HG03432 (cell line): ENCODE measurements at regions not wholly inside any gene's neighbourhood (a gene's known extent, or its start where the extent isn't known, plus 50 kb on each side); places are given as distances from the start of the nearest gene placed in this dataset.
"Not testable (repeated sequence)": the region's sequence is repeated elsewhere in the genome, so short reads cannot be mapped to it uniquely, and the experiment has no call there.

Experiments used
- ATAC-seq: cut with Tn5 transposase; IDR thresholded peaks from one replicate; pipeline ENCODE4 v1.9.1; 2021; ENCODE audit warnings: mild to moderate bottlenecking, moderate library complexity; ENCODE audit not compliant: unreplicated experiment

DNA sequence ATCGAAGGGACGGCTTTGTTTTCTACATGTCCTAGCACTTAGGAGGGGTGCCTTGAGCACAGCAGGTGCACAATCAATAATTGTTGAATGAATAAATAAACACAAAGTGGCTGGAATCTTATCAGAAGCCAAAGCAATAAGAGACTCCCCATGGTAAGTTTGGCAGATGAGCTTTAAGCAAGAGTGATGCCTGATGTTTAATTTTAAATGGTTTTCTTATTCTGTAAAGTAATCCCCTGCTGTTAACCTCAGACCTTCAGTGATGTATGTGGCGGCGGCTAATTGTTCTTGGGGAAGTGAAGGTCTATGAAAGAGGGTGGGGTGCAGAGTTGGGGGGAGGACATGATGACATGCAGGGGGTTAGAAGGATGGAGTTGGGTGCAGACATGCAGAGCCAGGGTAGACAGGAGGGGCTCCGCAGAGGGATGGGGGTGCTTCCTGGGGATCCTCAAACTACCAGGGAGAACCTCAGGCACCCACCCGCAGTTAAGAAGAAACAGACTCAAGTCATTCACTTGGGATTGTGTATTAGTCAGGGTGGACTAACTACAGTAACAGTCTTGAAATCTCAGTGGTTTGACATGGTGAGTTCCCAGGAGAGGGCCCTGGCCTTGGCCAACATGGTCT lies 65.7 kb upstream of the SHB start:
- ATAC-seq, result no peak

DNA sequence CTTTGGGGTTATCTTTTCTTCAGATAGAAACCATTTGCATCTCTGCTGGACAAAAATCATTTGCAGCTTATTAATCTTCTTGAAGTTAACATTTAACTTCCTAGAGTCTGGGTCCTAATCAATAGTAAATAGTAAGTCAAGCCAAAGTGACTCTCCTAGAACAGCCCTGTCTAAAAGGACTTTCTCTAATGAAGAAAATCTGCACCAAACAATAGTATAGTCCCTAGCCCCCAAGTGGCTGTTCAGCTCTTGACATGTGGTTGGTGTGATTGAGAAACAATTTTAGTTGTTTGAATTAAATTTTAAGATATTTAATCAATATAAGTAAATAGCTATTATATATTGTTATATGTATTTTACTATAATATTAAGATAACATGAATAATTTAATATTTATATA lies 64.6 kb upstream of the SHB start:
- ATAC-seq, result no peak

DNA sequence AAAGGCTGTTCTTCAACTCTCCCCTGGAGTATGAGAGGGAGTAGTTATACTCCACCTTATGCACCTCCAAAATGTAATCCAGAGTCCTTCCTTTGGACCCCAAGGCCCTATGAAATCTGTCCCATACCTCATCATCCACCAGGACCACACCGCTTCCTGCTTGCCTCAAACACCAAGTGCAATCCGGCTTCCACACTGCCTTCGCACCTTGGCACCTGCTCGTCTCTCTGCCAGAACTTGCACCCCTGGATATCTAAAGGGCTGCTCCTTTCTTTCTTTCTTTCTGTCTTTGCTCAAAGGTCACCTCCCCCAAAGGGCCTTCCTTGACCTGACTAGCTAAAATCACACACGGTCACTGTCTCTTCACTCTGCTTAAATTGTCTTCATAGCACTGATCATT lies 63.9 kb upstream of the SHB start:
- no peak for ATAC-seq

DNA sequence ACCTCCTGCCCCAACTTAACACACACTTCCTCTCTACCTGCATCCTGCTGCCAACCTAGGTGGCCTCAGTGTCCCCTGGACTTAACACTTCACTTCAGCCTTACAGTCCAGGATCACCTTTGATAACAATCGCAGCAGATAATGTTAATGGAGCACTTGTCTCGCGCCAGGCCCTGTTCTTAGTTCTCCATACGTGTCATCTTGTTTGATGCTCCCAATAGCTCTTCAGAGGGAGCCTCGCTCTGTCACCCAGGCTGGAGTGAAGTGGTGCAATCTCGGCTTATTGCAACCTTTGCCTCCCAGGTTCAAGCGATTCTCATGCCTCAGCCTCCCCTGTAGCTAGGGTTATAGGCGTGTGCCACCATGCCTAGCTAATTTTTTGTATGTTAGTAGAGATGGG lies 62.7 kb upstream of the SHB start:
- no peak for ATAC-seq

DNA sequence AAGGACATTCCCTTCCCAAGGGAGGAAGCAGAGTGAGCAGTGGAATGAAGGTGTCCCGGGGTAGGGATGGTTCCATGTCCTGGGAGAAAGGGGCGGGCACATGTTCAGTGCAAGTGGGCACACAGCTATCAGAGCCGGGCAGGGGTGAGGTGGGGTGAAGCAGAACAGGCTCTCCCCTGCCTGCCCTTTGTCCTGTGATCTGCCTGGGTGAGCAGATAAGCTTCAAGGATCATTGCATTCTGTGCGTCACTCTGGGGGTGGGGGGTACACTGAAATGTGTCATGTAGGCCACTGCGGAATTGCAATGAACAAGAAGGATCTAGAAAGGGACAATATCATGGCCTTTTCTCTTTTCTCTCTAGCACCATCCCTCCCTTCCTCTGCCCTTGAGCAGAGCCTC lies 61.7 kb upstream of the SHB start:
- ATAC-seq, result no peak

DNA sequence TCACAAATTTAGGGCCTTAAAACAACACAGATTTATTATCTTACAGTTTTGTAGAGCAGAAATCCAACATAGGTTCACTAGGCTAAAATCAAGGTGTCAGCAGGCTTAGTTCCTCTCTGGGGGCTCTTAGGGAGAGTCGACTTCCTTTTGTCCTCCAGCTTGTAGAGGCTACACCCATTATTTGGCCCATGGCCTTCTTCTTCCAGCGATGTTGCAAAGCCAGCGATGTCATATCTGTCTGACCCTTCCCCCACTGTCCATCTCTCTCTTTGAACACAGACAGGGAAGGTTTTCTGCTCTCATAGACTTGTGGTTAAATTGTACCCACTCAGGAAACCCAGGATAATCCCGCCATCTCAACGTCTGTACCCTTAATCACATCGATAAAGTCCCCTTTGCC lies 60.3 kb upstream of the SHB start:
- ATAC-seq, result no peak

DNA sequence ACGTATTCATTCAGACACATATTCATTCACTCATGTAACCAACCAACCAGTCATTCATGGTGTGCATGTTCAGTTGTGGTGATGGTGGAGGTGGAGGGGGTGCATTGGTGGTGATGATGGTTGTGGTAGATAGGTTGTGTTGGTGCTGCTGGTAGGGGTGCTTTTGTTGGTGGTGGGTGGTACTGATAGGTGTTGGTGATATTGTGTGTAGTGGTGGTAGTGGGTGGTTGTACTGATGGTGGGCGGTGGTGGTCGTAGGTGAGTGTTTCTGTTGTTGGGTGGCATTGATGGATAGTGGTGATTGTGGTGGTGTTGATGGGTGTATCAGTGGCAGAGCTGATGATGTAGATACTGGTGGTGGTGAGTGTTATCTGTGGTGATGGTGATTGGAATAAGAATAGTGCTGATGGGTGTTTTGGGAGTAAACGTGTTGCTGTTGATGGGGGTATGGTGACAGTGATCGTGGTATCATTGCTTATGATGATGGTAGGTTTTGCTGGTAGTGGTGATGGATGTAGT lies 59.8 kb upstream of the SHB start:
- no peak for ATAC-seq

DNA sequence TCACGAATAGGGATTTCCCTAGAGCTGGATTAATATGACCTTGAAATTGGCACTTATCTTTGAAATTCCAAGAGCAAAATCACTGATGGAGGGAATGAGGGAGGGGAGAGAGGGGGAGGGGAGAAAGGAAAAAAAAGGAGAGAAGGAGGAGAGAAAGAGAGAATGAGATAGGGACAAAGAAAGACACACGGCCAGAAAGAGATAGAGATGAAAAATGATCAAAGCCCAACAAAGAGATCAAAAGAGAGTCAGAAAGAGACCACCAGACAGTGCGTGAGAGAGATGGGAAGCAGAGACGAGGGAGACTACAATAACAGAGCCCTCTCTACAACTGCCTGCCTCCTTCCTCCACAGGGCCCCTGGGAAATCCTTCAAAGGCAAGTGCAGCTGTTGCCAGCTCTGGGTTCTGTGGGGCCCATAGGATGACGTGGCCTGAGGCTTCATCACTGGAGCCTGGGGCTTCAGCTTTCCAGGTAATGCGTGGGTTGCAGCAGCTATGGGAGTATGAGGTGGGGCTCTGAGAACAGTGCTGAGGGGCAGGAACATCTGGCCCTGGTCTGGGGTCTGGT lies 58.3 kb upstream of the SHB start:
- ATAC-seq, result no peak

DNA sequence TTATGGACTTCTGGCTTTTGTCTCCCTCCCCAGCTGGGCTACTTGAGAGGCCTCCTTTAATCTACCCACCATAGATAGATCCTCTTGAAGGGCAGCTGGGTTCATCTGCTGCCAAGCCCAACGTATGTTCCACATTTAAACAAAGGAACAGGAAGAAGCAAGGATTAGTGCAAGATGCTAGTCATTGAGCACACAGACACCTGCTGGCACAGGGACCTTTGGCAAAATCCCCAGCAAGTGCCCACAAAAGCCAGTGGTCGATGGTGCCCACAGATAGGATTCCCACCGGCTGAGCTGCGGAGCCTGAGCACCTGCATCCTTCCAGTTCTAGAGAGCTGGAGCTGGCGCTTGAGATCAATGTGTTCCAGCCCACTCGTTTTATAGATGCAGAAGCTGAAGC lies 57.7 kb upstream of the SHB start:
- no peak for ATAC-seq

DNA sequence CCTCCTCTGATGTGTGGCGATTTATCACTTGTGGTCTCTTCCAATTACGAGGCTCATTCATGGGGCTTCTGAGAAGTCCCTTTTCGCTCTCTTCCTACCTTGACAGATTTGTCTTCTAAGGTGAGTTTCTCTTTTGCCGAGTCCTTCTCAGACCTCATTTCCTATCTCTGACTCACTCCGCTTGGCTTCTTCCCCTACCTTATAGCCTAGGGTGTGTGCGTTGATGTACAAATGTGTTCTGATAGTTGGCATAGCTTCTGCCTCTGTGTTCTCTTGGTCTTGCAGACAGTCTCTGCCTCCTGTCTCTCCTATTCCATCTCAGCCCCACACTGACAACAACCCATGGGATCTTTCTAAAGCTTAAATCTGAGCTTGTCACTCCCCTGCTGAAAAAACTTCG lies 56.9 kb upstream of the SHB start:
- no peak for ATAC-seq

DNA sequence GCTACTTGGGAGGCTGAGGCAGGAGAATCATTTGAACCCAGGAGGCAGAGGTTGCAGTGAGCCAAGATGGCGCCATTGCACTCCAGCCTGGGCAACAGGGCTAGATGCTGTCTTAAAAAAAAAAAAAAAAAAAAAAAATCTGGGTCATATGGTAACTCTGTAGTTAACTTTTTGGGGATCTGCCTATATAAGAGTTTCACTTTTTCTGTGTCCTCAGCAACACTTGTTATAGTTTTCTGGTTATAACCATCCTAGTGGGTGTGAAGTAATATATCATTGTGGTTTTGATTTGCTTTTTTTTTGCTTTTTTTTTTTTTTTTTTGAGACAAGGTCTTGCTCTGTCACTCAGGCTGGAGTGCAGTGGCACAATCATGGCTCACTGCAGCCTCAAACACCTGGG lies 54.3 kb upstream of the SHB start:
- not testable (repeated sequence) for ATAC-seq

DNA sequence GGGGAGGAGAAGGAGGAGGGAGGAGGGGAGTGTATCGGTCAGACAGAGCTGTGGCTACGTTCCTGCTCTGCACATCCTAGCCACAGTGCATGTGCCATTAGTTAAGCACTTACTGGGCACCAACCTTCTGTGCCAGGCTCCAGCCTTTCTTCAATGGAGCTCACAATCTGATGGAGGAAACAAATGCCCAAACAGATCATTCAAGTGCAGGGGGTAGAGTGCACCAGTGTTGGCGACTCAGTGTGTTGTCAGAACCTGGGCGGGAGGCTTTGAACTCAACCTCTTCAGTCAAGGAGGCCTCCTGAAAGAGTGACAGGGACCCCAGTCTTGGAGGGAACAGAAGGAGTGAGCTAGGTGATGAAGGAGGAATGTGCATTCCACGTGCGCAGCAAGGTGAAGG lies 51.9 kb upstream of the SHB start:
- no peak for ATAC-seq

DNA sequence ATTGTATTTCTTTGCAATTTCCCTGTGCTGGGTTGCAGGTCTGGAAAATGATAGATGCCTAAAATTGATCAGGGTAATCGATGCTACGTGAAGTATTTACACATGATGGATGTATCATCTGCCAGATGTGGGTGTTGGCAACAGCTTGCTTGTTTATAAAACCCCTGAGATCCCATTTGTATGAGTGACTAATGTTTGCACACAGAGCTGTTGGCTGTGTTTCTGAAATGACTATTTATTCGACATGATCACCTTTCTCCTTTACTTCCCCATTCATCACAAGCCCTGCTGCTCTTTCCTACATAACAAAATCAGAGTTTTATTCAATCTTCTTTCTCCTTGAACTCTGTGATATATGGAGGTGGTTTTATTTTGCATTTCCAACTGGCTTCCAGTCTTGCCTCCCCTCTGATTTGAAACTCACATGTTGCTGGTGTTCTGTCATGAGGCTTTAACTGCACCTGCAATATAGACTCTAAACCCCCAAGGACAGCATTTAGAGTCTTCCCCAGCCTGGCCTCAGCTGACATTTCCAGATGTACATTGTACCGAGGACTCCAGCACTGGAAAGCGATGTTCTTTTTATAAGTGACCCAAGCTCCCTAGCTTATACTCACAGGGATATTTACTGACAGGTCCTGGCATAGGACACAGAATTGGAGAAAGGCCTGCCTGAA lies 50.7 kb upstream of the SHB start:
- ATAC-seq, result no peak

DNA sequence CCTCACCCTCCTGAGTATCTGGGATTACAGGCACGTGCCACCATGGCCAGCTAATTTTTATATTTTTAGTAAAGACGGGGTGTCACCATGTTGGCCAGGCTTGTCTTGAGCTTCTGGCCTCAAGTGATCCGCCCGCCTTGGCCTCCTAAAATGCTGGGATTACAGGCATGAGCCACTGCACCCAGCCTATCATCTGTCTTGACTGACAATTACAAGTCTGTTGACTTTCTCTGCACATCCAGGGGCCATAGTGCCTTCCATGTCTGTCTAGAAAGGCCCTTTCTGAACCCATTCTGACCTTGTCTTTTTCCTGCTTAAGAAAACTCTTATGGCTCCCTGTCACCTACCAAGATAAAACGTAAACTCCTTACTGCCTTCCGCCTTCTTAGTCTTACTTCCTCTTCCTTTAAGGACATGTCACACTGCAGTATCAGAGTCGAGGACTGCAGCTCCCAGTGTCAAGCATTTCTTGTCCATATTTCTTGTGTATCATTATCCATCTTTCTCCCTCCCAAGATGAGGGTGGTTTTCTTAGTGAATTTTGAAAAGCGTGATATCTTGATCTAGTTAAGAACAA lies 49.9 kb upstream of the SHB start:
- no peak for ATAC-seq
